Endodermal cell (in vitro differentiated cells): ENCODE measurements at regions not wholly inside any gene's neighbourhood (a gene's known extent, or its start where the extent isn't known, plus 50 kb on each side); places are given as distances from the start of the nearest gene placed in this dataset.

ENCODE experiments used
- DNase-seq: peaks from one replicate; pipeline ENCODE4 v3.0.0-alpha.2; 2017
- H3K27ac ChIP-seq: 2 replicates; pipeline ENCODE4 v1.5.1; 2013; ENCODE audit warnings: mild to moderate bottlenecking, low read depth, low read length, moderate library complexity
- H3K27me3 ChIP-seq: 2 replicates; pipeline ENCODE4 v1.6.1; 2013; ENCODE audit warnings: mild to moderate bottlenecking, low read length, moderate library complexity; ENCODE audit not compliant: insufficient read depth, control insufficient read depth, poor library complexity, severe bottlenecking
- H3K36me3 ChIP-seq: 2 replicates; pipeline ENCODE4 v1.7.0; 2013; ENCODE audit warnings: mild to moderate bottlenecking, low read length, moderate library complexity; ENCODE audit not compliant: control insufficient read depth, insufficient read depth
- H3K4me1 ChIP-seq: one replicate; pipeline ENCODE4 v1.7.0; 2013; ENCODE audit warnings: low read length; ENCODE audit not compliant: control insufficient read depth, insufficient read depth
- H3K4me3 ChIP-seq: 2 replicates; pipeline ENCODE4 v1.5.1; 2013; ENCODE audit warnings: mild to moderate bottlenecking, low read length, moderate library complexity
- H3K9ac ChIP-seq: 2 replicates; pipeline ENCODE4 v1.6.1; 2013; ENCODE audit warnings: mild to moderate bottlenecking, low read length, moderate library complexity; ENCODE audit not compliant: poor library complexity, severe bottlenecking; ENCODE audit errors: extremely low read depth
- H3K9me3 ChIP-seq: 2 replicates; pipeline ENCODE4 v1.6.1; 2013; ENCODE audit warnings: mild to moderate bottlenecking, low read length, moderate library complexity; ENCODE audit not compliant: control insufficient read depth
- H3K27ac Mint-ChIP-seq: 2 replicates; pipeline ENCODE4 v1.8.0; 2020; ENCODE audit warnings: mixed read lengths
- H3K27me3 Mint-ChIP-seq: 2 replicates; pipeline ENCODE4 v1.8.0; 2021; ENCODE audit warnings: mild to moderate bottlenecking, mixed read lengths; ENCODE audit not compliant: insufficient read depth
- H3K36me3 Mint-ChIP-seq: 2 replicates; pipeline ENCODE4 v1.8.0; 2020; ENCODE audit warnings: low read depth, mixed read lengths
- H3K4me1 Mint-ChIP-seq: 2 replicates; pipeline ENCODE4 v1.8.0; 2020; ENCODE audit warnings: mixed read lengths
- H3K4me3 Mint-ChIP-seq: 2 replicates; pipeline ENCODE4 v1.8.0; 2020; ENCODE audit warnings: mild to moderate bottlenecking, moderate library complexity, mixed read lengths
- H3K9me3 Mint-ChIP-seq: 2 replicates; pipeline ENCODE4 v1.8.0; 2020; ENCODE audit warnings: mild to moderate bottlenecking, mixed read lengths
- WGBS, 2 experiments: methylation state at CpG; one replicate each; pipeline versions ENCODE4 v1.1.5 to v1.1.7; 2013; ENCODE audit warnings: missing lambda C conversion rate in 2 of 2, mixed read lengths in 1 of 2; ENCODE audit not compliant: insufficient coverage in 1 of 2, insufficient read length in 1 of 2; 5-methylcytosine and 5-hydroxymethylcytosine counted together
- TF ChIP-seq, protein P1 (sequence below): fragments of 200-600 bp; sonication (generic); conservative IDR thresholded peaks from 2 replicates; pipeline ENCODE4 v1.5.0; 2021; ENCODE audit warnings: antibody characterized with exemption, mild to moderate bottlenecking

DNA sequence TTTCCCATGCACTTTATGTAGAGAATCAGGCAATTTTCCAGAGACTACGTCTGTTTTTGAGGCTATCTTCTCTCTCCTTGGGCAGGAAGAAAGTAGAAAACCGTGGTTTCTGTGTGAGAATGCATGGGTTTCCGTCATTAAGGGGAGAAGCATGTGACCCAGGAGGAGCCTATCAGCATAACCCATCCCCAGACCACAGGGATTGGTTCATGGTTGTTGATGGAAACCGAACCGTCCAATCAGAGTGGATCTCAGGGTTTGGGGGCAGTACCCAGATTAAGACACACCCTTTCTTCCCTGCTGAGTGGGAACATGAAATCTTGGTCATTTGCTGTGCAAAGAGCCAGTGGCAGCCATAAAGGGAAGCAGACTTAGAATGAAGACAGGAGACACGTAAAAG, 517.8 kb downstream of the MN1 start:
- Histone ChIP-seq H3K36me3 (no peaks in the 10 kb centered on the region), H3K9ac (no peak overlapping the region), H3K4me3 (no peak overlapping the region), H3K9me3 (peaks cover 9% of the 10 kb centered on the region), H3K27me3 (no peaks in the 10 kb centered on the region), H3K27ac (no peak overlapping the region), H3K4me1 (no peaks in the 10 kb centered on the region)
- Mint-ChIP-seq H3K36me3 (no peaks in the 10 kb centered on the region), H3K4me1 (no peaks in the 10 kb centered on the region), H3K4me3 (no peak overlapping the region), H3K27me3 (peaks cover 8% of the 10 kb centered on the region), H3K9me3 (peaks cover 6% of the 10 kb centered on the region), H3K27ac (no peak overlapping the region)
- WGBS, 2 experiments = 89 to 94% methylated on average over 3 to 6 of the region's 6 CpGs
- no peak for DNase-seq
- TF ChIP-seq, protein P1, sequence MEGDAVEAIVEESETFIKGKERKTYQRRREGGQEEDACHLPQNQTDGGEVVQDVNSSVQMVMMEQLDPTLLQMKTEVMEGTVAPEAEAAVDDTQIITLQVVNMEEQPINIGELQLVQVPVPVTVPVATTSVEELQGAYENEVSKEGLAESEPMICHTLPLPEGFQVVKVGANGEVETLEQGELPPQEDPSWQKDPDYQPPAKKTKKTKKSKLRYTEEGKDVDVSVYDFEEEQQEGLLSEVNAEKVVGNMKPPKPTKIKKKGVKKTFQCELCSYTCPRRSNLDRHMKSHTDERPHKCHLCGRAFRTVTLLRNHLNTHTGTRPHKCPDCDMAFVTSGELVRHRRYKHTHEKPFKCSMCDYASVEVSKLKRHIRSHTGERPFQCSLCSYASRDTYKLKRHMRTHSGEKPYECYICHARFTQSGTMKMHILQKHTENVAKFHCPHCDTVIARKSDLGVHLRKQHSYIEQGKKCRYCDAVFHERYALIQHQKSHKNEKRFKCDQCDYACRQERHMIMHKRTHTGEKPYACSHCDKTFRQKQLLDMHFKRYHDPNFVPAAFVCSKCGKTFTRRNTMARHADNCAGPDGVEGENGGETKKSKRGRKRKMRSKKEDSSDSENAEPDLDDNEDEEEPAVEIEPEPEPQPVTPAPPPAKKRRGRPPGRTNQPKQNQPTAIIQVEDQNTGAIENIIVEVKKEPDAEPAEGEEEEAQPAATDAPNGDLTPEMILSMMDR = no peak

DNA sequence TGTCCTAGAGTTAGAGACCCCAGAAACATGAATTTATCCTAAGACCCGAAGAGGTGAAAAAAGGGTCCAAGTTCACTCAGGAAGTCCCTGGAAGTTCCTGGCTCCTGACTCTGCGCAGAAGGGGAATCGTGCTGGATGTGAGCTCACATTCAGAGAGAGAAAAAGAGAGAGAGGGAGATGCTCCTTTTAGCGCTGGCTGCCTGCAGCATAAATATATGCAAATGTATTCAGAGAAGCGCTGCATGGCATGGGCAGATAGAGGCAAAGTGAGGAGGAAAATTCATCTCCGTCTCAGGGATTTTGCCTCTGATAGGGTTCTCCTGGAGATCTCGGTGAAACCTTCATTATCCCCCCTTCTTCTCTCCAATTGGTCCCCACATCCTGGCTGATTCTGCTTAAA, 517.2 kb downstream of the MN1 start:
- Histone ChIP-seq H3K9ac (no peak overlapping the region), H3K36me3 (no peaks in the 10 kb centered on the region), H3K9me3 (peaks cover 9% of the 10 kb centered on the region), H3K4me1 (no peaks in the 10 kb centered on the region), H3K4me3 (no peak overlapping the region), H3K27me3 (no peaks in the 10 kb centered on the region), H3K27ac (no peak overlapping the region)
- Mint-ChIP-seq H3K36me3 (no peaks in the 10 kb centered on the region), H3K4me3 (no peak overlapping the region), H3K27me3 (peaks cover 6% of the 10 kb centered on the region), H3K9me3 (peaks cover 6% of the 10 kb centered on the region), H3K27ac (no peak overlapping the region), H3K4me1 (no peaks in the 10 kb centered on the region)
- no peak for DNase-seq
- TF ChIP-seq, protein P1 = no peak
- WGBS, 2 experiments = 91 to 92% methylated on average over 5 to 7 of the region's 7 CpGs

DNA sequence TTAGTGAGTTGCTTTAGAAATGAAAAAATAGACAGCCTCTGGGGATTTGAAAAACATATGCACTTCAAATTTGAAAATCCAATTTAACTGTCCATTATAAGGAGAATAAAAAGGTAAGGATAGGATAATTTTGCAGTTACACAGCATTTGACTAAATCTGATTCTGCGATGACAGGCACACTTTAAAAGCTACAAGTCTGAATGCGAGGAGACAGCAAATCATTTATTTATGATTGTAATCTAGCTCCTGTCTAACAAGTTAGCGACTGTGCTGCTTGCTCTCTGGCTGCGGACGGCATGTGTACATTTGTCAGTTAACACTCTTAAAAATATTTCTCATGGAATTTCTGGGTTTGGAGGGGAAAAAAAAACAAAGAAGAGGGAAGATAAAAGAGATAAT, 514.8 kb downstream of the MN1 start:
- no peak overlapping the region for H3K27ac Mint-ChIP-seq
- peaks cover 9% of the 10 kb centered on the region for H3K9me3 ChIP-seq
- no peak overlapping the region for H3K27ac ChIP-seq
- TF ChIP-seq, protein P1 = no peak
- H3K36me3 Mint-ChIP-seq = no peaks in the 10 kb centered on the region
- no peaks in the 10 kb centered on the region for H3K4me1 ChIP-seq
- H3K27me3 Mint-ChIP-seq = peaks cover 6% of the 10 kb centered on the region
- H3K36me3 ChIP-seq = no peaks in the 10 kb centered on the region
- no peak overlapping the region for H3K4me3 Mint-ChIP-seq
- no peaks in the 10 kb centered on the region for H3K4me1 Mint-ChIP-seq
- no peak for DNase-seq
- H3K9me3 Mint-ChIP-seq = peaks cover 6% of the 10 kb centered on the region
- WGBS, 2 experiments = 97 to 100% methylated on average over 2 to 4 of the region's 5 CpGs
- no peak overlapping the region for H3K9ac ChIP-seq
- H3K27me3 ChIP-seq = no peaks in the 10 kb centered on the region
- no peak overlapping the region for H3K4me3 ChIP-seq
